ENCODE measurements at regions not wholly inside any gene's neighbourhood (a gene's known extent, or its start where the extent isn't known, plus 50 kb on each side); places are given as distances from the start of the nearest gene placed in this dataset.

DNA sequence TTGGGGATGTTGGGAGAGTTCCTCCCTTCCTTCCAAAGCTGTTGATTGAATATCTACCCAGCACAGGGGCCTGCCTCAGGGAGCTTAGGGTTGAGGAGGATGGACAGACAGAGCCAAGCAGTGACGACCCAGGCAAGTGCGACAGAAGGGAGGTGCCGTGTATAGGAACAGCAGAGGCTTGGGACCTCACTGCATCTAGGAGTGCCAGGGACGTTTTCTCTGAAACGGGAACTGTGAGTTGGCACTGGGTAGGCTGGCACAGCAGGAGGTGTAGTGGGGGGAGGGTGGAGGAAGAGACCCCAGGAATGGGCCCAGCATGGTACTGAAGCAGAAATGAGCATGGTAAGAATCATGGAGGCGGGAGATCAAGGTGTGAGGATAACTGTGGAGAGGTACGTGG lies 55.3 kb upstream of the MGMT start:
- no peaks in the 10 kb centered on the region for H3K36me3 Mint-ChIP-seq (ENCODE audit: unreplicated experiment)
- TF ChIP-seq, protein P1, sequence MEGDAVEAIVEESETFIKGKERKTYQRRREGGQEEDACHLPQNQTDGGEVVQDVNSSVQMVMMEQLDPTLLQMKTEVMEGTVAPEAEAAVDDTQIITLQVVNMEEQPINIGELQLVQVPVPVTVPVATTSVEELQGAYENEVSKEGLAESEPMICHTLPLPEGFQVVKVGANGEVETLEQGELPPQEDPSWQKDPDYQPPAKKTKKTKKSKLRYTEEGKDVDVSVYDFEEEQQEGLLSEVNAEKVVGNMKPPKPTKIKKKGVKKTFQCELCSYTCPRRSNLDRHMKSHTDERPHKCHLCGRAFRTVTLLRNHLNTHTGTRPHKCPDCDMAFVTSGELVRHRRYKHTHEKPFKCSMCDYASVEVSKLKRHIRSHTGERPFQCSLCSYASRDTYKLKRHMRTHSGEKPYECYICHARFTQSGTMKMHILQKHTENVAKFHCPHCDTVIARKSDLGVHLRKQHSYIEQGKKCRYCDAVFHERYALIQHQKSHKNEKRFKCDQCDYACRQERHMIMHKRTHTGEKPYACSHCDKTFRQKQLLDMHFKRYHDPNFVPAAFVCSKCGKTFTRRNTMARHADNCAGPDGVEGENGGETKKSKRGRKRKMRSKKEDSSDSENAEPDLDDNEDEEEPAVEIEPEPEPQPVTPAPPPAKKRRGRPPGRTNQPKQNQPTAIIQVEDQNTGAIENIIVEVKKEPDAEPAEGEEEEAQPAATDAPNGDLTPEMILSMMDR (IDR thresholded peaks at IDR 0.05; ENCODE audit: partially characterized antibody, unreplicated experiment): no peak
- peaks cover 7% of the 10 kb centered on the region for H3K4me1 Mint-ChIP-seq (ENCODE audit: low read depth, unreplicated experiment)
- no peak overlapping the region for H3K4me3 Mint-ChIP-seq (ENCODE audit: unreplicated experiment)
- DNase-seq: no peak
- peaks cover 1% of the 10 kb centered on the region for H3K9me3 Mint-ChIP-seq (ENCODE audit: unreplicated experiment)
- peaks cover 6% of the 10 kb centered on the region for H3K27me3 Mint-ChIP-seq (ENCODE audit: unreplicated experiment)
- no peak overlapping the region for H3K27ac Mint-ChIP-seq (ENCODE audit: unreplicated experiment)

DNA sequence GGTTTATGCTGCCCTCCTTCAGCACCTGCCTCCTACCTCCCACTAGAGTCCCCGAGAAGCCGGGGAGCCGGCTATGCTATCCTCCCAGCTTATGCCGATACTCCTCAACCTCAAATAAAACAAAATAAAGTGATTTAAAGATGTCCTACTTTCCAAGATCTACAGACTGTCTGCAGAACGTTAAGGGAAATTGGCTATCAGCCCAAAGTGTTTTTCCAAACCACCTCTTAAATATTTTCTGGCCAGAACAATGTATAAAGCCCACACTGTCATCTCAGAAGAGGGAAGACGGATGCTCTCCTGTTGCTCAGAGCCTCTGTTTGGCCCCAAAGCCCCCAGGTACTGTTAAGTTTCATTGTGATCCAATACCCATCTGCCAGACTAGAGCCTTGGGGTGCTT lies 54.0 kb upstream of the MGMT start:
- Mint-ChIP-seq H3K27ac (ENCODE audit: unreplicated experiment) (no peak overlapping the region), H3K4me3 (ENCODE audit: unreplicated experiment) (no peak overlapping the region), H3K36me3 (ENCODE audit: unreplicated experiment) (no peaks in the 10 kb centered on the region), H3K4me1 (ENCODE audit: low read depth, unreplicated experiment) (peaks cover 15% of the 10 kb centered on the region), H3K27me3 (ENCODE audit: unreplicated experiment) (peaks cover 4% of the 10 kb centered on the region), H3K9me3 (ENCODE audit: unreplicated experiment) (peaks cover 1% of the 10 kb centered on the region)
- no peak for DNase-seq
- TF ChIP-seq, protein P1 (IDR thresholded peaks at IDR 0.05; ENCODE audit: partially characterized antibody, unreplicated experiment): no peak

DNA sequence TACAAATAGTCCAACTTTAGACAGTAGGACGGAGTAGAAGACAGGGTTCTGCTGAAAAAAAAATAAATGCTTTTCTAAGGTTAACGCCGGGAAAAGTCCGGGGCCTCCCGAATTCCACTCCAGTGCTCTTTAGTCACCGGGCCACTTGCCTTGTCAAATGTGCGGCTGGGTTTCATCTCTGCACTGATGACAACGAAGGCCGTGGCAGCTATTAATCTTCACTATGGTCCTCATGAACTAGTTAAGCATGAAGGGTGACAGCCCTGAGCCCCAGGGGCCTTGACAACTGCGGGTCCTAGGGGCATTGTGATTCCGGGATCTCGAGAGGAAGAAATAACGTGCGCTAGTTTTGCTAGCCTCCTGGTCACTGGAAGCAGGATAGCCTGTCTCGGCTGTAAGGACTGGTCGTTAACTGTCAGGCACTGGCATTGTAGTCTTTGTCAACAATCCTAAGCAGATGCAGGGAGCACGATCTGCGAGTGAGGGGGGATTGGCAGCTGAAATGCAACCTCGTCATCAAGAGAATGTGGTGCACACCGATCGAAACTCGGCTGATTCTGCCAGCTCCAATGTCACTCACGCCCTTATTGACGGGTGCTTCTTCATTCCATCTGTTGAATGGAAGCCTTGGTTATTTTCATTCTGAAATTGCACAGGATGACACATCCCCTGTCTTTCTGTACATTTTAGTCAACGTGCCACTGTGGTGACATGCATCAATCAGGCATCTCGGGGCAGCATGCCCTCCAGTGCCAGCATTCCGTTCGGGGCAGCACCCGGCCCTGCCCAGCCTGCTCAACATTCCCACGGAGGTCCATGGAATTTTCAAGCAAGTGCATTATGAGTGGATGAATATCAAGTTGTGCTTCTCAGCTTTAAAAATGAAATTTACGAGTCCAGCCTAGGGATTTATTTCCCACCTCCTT lies 51.6 kb upstream of the MGMT start:
- peaks cover 1% of the 10 kb centered on the region for H3K9me3 Mint-ChIP-seq (ENCODE audit: unreplicated experiment)
- peaks cover 17% of the 10 kb centered on the region for H3K4me1 Mint-ChIP-seq (ENCODE audit: low read depth, unreplicated experiment)
- H3K36me3 Mint-ChIP-seq (ENCODE audit: unreplicated experiment): no peaks in the 10 kb centered on the region
- DNase-seq: no peak
- no peaks in the 10 kb centered on the region for H3K27me3 Mint-ChIP-seq (ENCODE audit: unreplicated experiment)
- H3K4me3 Mint-ChIP-seq (ENCODE audit: unreplicated experiment): no peak overlapping the region
- TF ChIP-seq, protein P1 (IDR thresholded peaks at IDR 0.05; ENCODE audit: partially characterized antibody, unreplicated experiment): no peak
- H3K27ac Mint-ChIP-seq (ENCODE audit: unreplicated experiment): no peak overlapping the region

DNA sequence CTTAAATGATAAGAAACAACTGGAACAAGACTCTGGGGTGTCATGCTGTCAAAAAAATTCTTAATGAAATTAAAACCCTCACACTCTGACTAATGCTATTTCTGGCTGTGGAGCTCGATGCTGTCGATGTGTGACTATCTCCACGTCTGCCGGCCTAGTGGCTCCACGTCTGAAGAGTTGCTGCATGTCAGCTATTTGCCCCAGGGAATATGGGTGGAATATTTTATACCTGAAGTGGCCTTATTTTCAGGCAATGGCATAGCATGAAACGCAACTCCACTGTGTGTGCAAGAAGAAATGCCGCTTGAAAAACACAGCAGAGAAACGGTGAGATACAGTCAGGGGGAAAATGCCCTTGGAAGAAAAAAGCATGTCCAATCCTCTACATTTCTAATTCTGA lies 50.9 kb upstream of the MGMT start:
- Mint-ChIP-seq H3K27me3 (ENCODE audit: unreplicated experiment) (no peaks in the 10 kb centered on the region), H3K9me3 (ENCODE audit: unreplicated experiment) (peaks cover 1% of the 10 kb centered on the region), H3K4me3 (ENCODE audit: unreplicated experiment) (no peak overlapping the region), H3K4me1 (ENCODE audit: low read depth, unreplicated experiment) (peaks cover 17% of the 10 kb centered on the region), H3K27ac (ENCODE audit: unreplicated experiment) (peak overlapping the region; percentile 48), H3K36me3 (ENCODE audit: unreplicated experiment) (no peaks in the 10 kb centered on the region)
- TF ChIP-seq, protein P1 (IDR thresholded peaks at IDR 0.05; ENCODE audit: partially characterized antibody, unreplicated experiment): no peak
- no peak for DNase-seq
